GM12874 (cell line): ENCODE measurements at regions not wholly inside any gene's neighbourhood (a gene's known extent, or its start where the extent isn't known, plus 50 kb on each side); places are given as distances from the start of the nearest gene placed in this dataset.

Experiments
- TF ChIP-seq, protein P1 (sequence below): IDR thresholded peaks from 2 replicates; pipeline ENCODE4 v1.5.1; 2011; ENCODE audit warnings: low read depth, mild to moderate bottlenecking, control low read depth, low read length, moderate library complexity; ENCODE audit not compliant: insufficient read depth

GRCh38 chr7:121505021-121505420 lies 108.9 kb upstream of the FAM3C start:
- TF ChIP-seq, protein P1, sequence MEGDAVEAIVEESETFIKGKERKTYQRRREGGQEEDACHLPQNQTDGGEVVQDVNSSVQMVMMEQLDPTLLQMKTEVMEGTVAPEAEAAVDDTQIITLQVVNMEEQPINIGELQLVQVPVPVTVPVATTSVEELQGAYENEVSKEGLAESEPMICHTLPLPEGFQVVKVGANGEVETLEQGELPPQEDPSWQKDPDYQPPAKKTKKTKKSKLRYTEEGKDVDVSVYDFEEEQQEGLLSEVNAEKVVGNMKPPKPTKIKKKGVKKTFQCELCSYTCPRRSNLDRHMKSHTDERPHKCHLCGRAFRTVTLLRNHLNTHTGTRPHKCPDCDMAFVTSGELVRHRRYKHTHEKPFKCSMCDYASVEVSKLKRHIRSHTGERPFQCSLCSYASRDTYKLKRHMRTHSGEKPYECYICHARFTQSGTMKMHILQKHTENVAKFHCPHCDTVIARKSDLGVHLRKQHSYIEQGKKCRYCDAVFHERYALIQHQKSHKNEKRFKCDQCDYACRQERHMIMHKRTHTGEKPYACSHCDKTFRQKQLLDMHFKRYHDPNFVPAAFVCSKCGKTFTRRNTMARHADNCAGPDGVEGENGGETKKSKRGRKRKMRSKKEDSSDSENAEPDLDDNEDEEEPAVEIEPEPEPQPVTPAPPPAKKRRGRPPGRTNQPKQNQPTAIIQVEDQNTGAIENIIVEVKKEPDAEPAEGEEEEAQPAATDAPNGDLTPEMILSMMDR: no peak

GRCh38 chr7:121504482-121504881 lies 108.4 kb upstream of the FAM3C start:
- TF ChIP-seq, protein P1: no peak

- TF ChIP-seq, protein P1: no peak
These were observed 107.6 kb upstream of the FAM3C start for GRCh38 chr7:121503730-121504129.

DNA sequence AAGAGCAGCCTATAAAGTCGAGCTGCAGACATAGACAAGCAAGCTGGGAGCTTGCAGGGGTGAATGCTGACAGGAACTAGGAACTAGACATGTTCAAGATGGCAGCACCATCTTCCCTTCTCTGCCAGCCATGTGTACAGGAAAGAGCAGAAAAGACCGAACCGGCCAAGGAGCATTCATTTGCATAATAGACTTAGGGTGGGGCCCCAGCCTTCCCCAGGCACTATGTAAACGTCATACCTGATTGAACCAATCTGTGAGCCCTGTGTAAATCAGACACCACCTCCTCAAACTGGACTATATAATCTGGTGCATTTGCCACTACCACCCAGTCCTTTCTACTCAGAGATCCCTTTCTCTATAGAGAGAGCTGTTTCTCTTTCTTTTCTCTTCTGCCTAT lies 106.9 kb upstream of the FAM3C start:
- TF ChIP-seq, protein P1: no peak

- TF ChIP-seq, protein P1: no peak
These were observed 105.5 kb upstream of the FAM3C start for GRCh38 chr7:121501566-121501965.

GRCh38 chr7:121500360-121501058 lies 104.4 kb upstream of the FAM3C start:
- TF ChIP-seq, protein P1: no peak

DNA sequence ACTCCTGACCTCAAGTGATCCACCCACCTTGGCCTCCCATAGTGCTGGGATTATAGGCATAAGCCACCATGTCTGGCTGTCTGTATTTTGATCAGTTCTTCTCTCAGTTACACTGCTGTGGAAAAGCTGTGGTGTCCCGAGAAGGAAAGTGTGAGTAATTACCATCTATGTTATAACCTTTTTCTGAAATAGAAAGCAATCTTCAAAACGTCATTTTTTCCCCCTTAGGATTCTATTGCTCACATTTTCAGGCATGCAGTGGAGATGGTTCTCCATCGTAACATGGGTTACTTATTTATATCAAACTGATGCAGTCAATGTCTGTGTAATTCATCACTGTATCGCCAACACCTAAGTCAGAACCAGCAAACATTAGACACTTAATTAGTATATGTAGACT lies 103.5 kb upstream of the FAM3C start:
- TF ChIP-seq, protein P1: no peak

- TF ChIP-seq, protein P1: no peak
These were observed 102.7 kb upstream of the FAM3C start for GRCh38 chr7:121498816-121499215.
